ELR (cell line): ENCODE measurements at regions not wholly inside any gene's neighbourhood (a gene's known extent, or its start where the extent isn't known, plus 50 kb on each side); places are given as distances from the start of the nearest gene placed in this dataset.

ENCODE experiments used
- DNase-seq: peaks from one replicate; pipeline ENCODE4 v3.0.0-alpha.2; 2015; ENCODE audit warnings: low read depth

DNA sequence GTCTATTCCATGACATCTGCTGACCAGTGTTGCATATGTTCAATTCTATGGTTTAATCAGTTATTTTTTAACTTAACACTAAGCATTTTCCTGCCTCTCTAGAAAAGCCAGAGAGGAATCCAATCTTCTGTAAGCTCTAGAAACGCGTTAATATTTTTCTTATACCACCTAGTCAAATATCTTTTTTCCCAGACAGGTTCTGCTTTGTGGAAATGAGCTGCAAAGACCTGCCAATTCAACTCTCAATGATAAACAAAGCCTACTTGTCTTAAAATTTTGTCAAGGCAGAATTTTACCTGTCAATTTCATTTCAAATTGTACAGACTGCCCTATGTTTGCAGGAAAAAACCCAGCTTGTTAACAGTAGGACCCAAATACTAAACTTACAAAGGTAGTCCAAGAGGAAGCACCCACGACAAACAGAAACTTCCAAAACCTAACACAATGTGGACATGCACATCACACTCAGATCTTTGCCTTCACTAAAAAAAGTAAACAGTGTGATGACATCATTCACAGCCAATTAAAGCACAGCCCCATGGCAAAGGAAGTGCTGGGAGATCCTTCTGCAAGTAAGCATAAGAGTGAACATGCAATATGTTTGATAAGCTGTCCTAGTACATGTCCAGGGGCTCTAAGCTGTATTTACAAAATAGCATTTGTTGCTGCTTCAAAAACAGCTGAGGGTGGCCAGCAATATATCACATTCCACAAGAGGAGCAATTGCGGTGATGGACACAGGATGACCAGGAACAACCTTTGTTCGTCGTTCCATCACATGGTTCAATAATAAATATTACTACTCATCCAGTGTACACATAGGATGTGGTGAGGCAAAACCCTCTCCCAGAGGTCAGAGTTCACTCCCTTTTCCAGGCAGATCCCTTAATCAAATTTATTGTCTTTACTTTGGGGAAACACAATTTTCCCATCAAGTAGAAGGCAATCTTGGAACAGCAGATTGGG, 139.4 kb upstream of the TSC22D2 start:
- peak; percentile 27 for DNase-seq

DNA sequence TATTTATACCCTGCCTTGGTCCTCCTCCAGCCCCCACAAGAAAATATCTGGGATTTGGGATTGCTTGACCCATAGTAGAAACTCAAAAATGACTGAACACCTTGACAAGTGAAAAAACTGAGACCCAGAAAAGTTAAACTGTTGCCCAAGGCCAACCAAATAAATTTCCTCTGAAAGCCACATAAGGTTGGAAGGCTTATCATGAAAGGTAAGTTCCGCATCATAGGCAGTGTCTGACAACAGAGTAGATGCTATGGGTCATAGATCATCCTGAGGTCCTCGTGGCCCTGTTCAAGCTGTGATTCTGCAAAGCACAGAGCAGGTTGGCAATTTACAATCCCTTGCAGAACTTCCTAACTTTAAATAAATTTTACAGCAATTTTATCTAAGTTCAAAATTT, 140.8 kb upstream of the TSC22D2 start:
- no peak for DNase-seq

DNA sequence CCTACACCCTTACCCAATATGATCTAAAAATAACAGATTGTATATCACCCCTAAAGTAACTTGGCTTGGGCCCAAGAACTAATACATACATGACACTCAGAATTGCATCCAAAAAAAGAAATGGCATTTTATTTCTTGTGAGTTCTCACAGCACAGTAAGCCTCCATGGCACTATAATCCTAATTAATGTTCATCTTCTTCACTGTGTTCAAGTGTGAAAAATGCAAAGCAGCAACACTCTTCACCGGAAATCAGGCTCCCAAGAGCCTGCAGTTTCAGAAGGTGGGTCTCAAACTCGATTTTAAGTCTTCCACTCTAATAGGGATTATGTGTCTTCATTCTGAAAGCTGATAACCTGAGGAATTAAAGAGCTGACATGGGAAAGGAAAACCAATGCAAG, 142.8 kb upstream of the TSC22D2 start:
- DNase-seq = no peak

DNA sequence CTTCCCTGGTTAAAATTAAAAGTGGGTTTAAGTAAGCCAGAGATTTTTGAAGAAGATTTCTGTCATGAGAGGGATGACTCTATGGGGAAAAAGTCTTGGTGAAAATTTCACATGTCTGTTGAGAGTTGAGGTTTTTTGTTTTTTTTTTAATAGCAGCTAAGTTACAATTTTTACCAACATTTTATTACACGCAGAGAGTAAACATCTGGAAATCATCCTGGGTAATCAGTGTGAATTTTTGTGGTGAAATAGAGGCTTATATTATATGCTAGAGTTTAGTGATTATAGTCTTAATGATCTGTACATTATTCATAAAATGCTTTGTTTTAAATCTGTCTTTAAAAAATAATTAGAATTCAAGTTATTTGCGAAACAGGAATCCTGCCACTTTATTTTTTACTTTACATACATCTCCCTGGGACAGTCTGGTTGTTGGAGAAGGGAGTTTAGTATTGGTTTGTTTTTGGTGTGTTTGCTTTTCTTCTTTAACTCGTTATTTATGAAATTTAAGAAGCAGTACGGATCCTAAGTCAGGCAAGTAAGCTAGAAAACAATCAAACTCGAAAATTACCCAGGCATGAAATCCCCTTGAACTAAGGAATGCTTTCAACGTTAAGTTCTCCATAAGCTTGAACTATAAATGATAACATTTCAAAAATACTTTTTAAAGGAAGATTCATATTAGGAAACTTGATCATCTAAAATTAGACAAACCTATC, 143.4 kb upstream of the TSC22D2 start:
- DNase-seq = no peak

DNA sequence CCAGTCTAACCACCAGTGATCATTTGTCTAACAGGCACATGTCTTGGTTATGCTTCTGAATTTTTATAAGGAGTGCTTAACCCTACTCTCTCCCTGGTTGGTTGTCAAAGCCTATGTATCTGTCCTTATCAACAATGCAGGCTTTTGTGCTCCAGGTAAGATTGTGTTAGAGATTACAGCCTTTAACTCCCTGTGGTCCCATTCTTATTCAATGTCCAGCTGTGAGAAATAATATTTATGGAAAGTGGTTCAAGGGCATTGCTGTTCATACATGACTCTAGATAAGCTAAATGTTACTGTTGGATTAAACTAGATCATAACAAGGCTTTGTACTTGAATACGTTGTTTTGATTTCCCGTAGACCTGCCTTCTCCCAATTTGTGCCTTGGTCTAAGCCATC, 146.1 kb upstream of the TSC22D2 start:
- DNase-seq = no peak

DNA sequence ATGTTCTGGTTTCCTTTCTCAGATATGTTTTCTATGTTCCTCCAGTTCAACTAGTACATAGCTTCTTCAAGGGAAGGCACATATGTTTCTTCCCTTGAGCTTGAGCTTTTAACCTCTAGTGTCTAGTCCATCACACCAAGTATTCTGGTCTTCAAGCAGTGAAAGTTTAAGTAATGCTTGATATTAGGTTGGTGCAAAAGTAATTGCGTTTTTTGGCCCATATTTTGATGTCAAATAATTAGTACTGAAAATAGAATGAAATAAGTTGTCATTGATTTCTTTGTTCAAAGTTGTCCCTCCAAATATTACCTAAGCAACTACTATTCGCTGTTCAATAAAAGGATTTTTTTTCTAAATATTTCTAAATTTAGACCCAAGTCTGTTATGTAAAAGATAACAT, 146.7 kb upstream of the TSC22D2 start:
- no peak for DNase-seq

DNA sequence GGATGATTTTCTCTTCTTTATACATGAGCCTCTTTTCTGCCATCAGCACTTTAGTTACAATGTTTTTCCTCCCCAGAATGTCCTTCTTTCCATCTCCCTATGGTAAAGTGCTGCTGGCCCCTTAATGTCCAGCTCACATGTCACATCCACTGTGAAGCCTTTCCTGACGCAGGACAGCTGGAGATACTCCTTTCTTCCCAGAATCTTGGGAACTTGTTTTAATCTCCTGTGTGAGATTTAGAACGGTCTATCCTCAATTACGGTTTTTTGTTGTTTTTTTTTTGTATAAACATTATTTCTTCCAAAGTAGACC, 147.7 kb upstream of the TSC22D2 start:
- no peak for DNase-seq

DNA sequence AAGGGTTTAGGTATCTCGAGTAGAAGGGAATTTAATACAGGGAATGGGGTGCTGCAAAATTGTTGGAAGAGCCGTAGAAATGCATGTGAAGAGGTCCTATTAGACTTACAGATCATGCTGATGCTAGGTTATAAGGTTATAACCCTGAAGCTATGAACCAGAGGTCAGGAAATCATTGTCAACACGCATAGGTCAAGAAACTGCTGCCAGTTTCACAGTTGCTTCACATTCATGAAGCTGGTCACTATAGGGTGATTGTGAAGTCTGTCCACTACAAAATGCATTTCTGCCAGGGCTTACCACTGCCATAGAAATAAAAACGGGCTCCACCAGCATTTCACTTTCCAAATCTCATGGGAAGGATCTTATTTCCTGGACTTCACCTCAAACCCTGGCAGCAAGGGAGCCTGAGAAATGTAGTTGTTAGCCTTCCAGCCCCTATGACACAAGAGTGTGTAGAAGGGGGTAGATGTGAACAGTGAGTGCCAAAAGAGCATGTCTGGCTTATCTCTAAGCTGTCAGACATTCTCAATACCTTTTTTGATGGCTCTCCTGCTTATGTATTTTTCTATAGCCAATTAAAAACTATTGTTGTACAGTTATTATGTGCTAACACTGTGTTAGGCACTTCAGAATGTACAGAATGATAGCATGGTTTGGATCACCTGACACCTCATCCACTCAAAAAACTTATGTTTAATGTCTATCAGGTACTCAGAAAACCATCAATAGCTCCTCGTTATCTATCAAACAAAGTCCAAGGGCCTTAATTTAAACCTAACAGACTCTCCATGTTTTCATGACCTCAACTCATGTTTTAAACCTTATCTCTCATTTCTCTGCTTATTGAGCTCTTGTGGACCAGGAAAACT, 148.3 kb upstream of the TSC22D2 start:
- DNase-seq = no peak

DNA sequence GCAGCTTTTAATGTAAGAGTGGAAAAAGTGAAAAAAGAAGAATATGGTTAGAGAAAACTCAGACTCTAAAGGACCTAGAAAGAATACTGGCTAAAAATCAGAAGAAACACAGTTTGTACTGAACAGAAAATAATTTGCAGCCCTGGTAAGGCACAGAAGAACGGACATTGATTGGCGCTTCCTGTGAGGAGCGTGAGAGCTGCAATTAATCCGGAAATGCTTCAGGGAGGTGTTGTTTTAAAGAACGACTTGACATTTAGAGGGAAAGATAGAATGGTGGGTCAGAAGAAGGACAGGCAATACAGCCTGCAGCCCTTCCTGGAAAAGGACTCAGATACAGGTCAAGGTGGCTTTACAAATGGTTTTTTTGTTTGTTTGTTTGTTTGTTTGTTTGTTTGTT, 151.3 kb upstream of the TSC22D2 start:
- DNase-seq = no peak

DNA sequence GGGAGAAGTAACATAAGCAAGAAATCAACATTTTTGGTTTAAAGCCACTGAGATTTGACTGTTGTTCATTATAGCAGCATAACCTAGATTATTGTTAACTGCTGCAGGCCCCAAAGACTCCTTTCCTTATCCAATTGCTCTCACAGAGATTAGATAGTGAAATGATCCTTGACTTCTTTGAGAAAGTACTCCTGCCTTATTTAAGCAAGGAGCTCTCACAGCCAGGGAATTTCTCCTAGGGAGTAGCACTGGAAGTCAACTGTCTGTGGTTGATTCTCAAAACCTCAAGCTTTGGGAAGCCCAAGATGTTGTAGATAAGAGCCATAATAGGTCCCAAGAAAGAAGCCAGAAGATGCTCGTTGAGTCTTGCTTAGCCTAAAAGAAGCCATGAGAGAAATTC, 151.8 kb upstream of the TSC22D2 start:
- DNase-seq = no peak

DNA sequence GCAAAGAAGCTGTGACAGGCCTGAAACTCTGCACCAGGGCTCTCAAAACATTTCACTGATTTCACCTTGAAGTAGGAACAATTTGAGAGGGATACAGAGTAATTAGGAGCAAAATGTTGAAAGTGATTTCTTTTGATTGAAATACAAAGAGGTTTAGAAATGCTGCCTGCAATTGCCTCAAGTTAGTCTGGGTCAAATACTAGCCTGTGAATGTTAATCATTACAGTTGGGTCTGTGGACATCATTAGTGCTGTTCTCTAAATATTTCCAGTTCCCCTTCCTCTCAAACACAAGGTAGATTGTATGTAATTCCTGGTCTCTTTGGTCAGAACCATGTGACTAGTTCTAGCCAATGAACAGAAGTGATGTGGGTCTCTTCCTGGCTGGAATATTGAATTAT, 152.3 kb upstream of the TSC22D2 start:
- no peak for DNase-seq

DNA sequence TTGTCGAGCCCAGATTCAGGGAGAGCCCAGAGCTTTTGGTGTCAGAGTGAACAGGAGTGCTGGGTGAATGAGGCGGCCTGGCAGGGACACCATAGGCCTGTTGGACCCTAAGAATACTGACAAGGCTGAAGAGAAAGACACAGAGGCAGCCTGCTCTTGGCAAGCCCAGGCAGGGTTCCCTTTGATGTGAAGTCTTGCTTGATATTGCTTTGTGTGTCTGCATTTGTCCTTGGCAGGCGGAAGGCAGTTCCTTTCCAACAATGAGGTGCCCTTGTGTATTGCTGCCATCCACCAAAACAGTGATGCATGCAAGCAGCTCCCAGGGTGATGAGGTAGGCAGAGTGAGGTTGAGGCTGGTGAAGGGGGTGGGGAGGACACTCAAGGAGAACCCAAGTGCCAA, 152.7 kb upstream of the TSC22D2 start:
- DNase-seq = no peak

DNA sequence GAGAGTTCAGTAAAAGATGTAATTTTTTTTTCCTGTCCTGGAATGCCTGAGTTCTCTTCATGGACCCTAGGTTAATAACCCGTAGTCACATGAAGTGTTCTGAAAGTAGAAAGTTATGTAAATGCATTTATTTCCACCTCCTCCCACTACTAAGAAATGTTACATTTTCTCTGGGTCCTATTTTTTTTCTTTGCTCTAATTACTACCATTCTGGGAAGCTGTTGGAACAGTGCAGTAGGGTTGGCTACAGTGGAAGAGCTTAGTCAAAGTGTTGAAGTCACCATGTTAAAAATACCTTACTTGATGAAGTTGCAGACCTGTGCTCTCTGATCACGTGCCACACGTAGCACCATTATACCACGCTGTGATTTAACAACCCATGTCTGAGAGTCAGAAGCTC, 153.8 kb upstream of the TSC22D2 start:
- DNase-seq = no peak

DNA sequence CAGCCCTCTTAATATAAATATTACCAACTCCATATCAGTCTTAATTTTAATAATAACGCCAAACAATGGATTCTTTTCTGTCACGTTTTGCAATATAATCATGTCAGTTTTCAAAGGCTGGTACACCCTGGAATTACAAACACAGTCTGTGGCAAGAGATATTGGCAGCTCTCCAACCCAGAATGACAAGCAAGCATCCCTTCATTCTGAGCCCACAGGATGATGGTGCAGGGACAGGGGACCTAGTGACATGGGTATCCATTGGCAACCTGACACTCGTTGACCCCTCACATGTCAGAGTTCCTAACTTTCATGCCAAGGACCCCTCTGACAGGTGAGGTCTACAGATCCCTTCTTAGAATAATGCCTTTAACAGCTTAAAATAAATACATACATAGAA, 154.5 kb upstream of the TSC22D2 start:
- DNase-seq = peak; percentile 17

DNA sequence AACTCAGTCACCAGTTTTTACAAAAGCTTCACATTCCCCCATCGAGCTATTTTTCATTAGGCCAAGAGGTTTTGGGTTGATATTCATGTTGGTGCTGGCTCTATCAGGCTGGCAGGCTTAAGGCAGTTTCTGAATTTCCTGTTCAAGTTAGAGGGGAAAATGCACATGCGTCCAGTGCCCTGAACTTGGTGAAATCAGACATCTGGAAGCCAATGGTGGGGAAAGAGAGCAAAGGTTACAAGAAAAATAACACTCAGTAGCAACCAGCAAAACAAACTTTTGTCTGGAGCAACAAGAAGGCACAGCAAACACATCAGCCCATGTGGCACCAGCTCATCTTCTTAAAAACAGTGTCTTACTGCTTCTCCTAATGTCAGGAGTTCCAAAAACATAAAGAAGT, 155.6 kb upstream of the TSC22D2 start:
- DNase-seq = peak; percentile 22

DNA sequence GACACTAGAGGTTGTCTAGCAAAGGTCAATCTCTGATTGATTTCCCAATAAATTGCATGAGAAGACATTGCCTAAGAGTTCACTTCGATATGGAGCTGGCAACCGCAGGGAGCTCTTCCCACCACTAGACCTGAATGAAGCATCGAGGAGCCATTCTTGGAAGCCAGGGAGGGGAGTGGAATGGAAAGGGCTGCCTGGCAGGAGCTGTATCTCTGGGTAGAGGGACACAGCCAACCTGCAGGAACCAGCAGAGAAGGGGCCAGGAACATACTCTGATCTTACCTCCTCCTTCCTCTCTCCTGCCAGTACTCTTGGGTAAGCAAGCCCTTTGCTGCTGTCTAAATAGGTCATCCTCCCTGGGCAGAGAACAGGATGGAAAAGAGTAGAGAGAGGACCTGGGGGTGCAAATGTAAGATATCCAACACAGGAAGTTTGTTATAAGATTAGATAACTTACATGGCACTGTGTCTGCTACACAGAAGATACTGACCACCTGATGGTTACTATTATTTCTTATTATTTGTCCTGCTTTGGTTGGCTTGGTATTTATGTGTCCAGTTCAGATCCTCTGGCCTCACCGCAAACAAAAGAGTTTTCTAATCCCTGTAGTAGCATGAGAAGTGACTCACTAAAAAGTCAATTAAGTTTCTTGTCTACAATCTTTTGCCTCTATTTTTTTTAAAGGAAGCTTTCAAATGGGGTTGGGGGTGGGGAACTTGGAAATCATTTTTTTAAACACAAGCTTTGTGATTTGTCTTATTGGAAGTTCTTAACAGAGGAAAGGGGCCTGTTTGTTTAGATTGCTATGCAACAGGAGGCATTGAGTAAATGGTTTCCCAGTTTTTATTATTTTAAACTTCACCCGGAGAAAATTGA, 156.7 kb upstream of the TSC22D2 start:
- DNase-seq = peak; percentile 61

DNA sequence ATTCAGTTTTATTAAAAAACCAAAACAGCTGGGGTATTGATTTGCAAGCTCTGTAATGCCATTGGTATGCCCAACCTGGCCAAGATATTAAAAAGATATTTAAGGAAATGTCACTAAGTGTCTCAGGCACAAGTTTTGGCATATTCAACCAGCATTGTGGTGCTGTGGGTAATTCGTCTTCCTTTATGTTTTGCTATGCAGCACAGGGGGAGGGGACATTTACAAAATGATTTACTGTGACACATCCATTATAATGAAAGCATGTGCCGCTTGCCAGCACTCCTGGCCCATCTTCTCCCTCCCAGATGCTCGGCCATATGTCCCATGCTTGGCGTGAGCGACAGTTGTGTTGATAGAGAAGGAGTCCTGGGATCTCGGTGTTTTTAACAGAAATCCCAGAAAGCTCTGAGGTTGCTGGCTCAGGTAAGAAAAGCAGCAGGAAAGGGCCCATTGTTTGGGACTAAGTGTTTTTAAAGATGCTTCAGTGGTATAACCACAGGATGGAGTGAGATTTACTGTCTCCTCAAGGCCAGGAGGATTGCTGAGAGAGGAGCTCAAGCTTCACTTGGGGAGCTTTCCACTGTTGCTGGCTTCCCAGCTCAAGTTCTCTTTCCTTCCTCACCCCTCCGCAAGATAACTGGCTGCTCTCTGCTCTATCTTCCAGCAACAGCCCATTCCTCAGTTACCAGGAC, 158.2 kb upstream of the TSC22D2 start:
- peak; percentile 6 for DNase-seq

DNA sequence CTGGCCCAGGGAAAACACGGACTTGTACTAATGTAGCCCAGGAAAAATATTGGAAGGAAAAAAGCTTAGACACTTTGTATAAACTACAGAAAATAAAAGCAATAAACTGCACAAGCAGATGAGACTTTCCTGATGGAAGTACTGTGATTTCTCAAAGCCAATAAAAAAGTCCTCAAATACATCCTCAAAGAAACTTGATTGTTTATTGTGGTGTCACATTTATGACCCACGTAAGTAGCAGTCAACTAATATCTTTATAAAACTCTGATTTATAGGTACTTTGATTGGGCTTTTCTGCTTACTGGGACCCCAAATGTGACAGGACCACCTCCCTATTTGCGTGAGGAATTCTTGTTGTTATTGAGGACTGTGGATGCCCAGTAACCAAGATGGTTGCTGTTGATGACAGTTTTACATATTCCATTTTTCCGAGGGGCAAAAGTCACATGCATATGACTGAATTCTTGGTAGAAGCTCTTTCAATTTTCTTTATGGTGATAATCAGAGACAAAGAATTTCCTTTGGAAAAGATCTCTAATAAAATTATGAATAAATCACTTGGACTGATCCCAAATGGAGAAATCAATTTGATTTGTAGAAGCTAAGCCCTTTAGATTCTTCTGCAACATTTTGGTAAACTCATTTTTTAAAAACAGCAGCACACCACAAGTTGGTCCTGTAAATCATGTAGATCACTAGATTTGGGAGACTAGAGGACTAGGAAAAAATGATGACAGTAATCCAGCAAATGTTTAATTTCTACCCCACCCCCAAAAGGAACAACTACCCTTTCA, 159.0 kb upstream of the TSC22D2 start:
- peak; percentile 13 for DNase-seq

DNA sequence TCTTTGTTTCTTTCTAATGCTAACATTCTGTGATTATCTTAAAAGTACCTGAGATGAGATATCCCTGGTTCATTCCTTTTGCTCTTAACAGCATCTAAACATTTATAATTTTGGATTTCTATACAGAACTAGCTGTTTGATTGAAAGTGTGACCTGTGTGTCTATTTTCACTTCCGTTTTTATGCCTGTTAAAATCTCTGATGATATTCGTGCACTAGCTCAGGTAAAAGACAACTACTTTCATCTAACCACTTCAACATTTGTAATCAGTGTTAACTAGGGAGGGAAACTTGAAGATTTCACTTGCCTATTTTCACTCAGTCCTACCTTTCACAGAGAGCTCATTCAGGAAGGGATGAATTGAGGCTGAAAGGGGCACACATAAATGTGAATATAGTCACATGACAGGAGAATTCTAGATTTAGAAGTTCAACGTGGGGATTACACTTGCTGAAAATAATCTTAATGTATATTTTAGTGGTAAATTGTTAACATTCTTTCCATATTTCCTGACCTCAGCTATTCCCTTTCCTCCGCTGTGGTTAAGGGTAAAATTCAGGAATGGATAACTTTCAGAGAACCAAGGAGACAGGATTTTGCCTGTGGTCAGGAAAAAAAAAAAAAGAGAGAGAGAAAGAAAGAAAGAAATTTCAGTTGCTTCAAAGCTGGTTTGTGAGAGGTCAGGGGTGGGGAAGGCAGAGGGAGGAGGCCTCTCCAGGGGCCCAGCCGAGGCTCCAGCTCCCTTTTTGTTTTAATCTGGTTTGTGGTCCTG, 159.8 kb upstream of the TSC22D2 start:
- peak; percentile 94 for DNase-seq
